ENCODE measurements at regions not wholly inside any gene's neighbourhood (a gene's known extent, or its start where the extent isn't known, plus 50 kb on each side); places are given as distances from the start of the nearest gene placed in this dataset.

GRCh38 chr18:57202881-57203280 lies 56.0 kb downstream of the BOD1L2 start:
- no peak for TF ChIP-seq POLR2A (IDR thresholded peaks at IDR 0.05)
- TF ChIP-seq CTCF (IDR thresholded peaks at IDR 0.05 in 4 of 5, conservative IDR thresholded peaks at IDR 0.05 in 1 of 5) = no peak

Data from gastrocnemius medialis (tissue), 4 donors.